T1000 (cell line): ENCODE measurements at regions not wholly inside any gene's neighbourhood (a gene's known extent, or its start where the extent isn't known, plus 50 kb on each side); places are given as distances from the start of the nearest gene placed in this dataset.

ENCODE experiments used
- DNase-seq: peaks from one replicate; lab custom pipeline; 2025; ENCODE audit warnings: mixed read lengths; lab: John Stamatoyannopoulos, UW

GRCh38 chr9:16198996-16199395, 646.2 kb downstream of the CCDC171 start:
- DNase-seq, result no peak

- no peak for DNase-seq
Measured at GRCh38 chr9:16202221-16202620, 649.4 kb downstream of the CCDC171 start.

- DNase-seq, result peak; percentile 55
Measured at GRCh38 chr9:16202914-16203728, 650.3 kb downstream of the CCDC171 start.

DNA sequence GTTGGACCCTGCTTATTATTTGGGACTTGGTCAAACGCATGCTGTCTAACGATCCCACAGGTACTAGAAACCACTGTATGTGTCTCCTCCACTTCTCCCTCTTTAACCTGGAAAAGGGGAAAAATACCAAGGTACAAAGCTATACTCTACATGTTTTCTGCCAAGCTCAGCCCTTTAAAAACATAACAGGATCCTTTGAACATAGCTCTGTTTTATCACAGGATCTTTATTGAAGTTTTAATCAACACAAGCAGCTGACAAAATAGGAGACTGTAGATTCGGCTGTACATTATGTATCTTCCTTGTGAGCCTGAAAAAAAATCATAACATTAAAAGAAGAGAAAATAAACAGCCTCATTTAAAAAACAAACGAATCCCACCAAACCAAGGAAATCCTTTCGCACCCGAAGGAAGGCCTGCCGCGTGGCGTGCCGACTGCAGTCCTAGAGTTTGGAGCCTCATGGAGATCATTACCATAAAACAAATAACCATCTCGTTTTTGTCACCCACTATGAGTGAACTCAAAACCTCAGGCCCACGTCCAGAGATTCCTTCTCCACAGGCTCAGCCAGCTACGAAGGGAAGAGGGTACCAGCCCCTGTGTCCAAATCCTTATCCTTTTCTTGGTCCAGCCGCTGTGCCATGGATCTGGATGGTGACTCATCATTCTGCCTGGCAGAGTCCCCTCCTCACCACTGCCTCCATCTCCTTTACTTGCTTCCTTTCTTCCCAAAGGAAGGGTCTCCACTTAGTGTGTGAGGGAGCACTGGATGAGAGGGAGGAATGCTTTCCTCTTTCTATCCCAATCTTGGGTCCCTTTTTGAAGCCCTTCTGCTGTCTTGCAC, 651.1 kb downstream of the CCDC171 start:
- DNase-seq, result no peak

GRCh38 chr9:16205455-16205854, 652.6 kb downstream of the CCDC171 start:
- no peak for DNase-seq

GRCh38 chr9:16206518-16206917, 653.7 kb downstream of the CCDC171 start:
- no peak for DNase-seq

GRCh38 chr9:16207161-16207560, 654.3 kb downstream of the CCDC171 start:
- no peak for DNase-seq

DNA sequence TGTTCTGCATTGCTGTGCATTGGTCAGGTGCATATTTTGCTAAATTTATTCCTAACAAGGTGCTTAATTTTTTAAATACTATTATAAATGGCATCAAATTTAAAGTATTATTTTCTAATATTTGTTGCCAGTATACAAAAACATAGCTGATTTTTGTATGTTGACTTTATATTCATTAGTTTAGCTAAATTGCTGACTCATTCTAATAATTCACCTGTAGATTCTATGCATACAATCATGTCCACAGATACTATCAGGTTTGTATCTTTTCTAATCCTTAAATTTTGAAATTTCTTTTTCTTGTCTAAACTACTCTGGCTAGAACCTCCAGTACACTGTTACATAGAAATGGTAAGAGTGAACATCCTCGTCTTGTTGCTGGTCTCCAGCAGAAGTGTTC, 657.6 kb downstream of the CCDC171 start:
- no peak for DNase-seq

DNA sequence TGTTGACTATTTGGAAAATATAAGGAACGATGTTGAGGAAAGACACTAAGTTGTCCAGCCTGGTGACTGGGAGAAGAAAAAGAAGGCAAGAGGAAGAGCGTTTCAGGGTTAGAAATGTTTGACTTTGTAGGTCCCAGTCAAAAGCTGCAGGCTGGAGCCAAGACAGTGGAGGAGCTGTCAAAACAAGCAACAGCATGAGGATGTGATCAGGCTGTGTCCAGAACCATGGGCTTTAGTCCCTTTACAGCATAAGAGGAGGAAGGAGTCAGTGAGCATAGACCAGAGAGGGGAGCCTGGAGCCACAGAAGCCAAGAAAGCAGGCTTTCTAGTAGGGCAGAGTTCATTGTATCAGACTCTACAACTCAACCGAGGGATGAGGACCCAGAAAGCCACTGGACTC, 658.5 kb downstream of the BNC2 start:
- DNase-seq, result no peak

GRCh38 chr9:16213781-16214515, 656.5 kb downstream of the BNC2 start:
- DNase-seq, result peak; percentile 11

GRCh38 chr9:16214677-16215352, 655.7 kb downstream of the BNC2 start:
- DNase-seq, result no peak

DNA sequence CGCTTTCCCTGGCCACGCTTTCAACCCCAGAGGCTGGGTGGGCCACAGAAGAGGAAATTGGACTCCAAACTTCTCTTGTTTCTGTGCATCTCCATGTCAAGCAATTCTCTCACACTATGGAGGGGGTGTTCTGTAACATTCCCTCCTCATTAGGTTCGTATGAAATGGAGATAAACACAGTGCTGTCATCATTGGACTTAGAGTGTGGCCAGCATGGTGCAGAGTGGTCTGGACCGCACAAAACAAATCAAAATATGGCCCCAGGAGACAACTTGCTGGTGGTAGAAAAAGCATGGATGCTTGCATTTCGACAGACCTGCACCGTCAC, 655.2 kb downstream of the BNC2 start:
- no peak for DNase-seq

- DNase-seq, result no peak
Measured at GRCh38 chr9:16217943-16218701, 652.3 kb downstream of the BNC2 start.

- no peak for DNase-seq
Measured at GRCh38 chr9:16221366-16221765, 649.1 kb downstream of the BNC2 start.

DNA sequence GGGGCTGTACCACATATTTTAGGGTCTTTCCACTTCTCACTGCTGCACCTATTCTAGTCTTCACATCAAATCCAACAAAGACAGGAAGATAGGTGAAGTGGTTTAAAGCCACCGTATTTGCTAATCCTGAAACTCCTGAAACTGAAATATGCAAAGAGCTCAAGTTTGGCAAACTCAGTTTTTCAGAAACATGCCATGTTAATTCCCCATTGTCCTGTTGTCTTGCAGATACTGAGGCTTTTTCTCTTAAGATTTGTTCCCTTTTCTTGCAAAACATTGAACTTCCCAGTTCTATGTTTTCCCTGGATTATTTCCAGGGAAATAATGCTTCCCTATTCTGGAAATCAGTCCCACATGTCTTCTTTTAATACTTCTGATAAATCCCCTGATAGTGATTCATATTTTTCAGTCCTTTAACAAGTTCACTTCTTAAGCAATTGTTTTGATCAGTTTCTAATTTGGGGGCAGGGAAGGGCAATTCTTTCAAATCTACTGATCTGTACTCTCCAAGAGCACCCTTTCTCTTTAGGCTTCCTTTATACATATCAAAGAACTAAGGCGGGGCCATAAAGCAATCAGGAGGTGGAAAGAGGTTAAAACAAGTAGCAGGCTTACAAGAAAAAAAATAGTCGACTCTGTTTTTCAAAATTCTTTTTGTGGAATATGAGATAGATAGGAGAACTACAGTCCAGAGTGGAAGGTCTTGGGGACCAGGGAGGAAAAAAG, 648.5 kb downstream of the BNC2 start:
- DNase-seq, result no peak

- no peak for DNase-seq
Measured at GRCh38 chr9:16223074-16223871, 647.2 kb downstream of the BNC2 start.

DNA sequence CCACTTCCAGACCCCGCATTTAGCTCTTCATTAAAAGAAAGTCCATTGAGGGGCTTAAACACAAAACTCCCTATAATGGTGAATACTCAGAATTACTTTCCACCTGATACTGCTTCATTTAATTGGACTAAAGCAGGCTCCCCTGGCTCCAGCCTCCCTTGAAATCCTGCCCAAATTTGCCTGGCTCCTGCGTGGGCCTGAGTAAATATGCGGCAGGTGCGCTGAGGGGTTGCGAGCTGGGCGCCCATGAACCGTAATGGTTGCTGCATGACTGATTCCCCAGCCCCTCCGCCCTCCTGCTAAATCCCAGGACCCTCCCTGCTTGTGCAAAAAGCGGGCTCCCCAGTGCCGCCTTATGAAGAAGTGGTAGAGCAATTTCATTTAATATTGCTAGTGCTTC, 639.7 kb downstream of the BNC2 start:
- no peak for DNase-seq

- no peak for DNase-seq
Measured at GRCh38 chr9:16236311-16236710, 634.2 kb downstream of the BNC2 start.

GRCh38 chr9:16236882-16237281, 633.6 kb downstream of the BNC2 start:
- DNase-seq, result no peak

GRCh38 chr9:16238623-16239138, 631.8 kb downstream of the BNC2 start:
- no peak for DNase-seq
